Stimulated activated CD8-positive, alpha-beta memory T cell treated with anti-CD3 and anti-CD28 coated beads, Interleukin-7, amount 100 ng/mL, for 48 hours (primary cell): ENCODE measurements at regions not wholly inside any gene's neighbourhood (a gene's known extent, or its start where the extent isn't known, plus 50 kb on each side); places are given as distances from the start of the nearest gene placed in this dataset.

Experiments used
- DNase-seq, 2 donors: peaks; one replicate each; pipeline ENCODE4 v3.0.0-alpha.2; 2020; ENCODE audit warnings: low read depth in 1 of 2; ENCODE audit errors: extremely low read depth in 1 of 2

DNA sequence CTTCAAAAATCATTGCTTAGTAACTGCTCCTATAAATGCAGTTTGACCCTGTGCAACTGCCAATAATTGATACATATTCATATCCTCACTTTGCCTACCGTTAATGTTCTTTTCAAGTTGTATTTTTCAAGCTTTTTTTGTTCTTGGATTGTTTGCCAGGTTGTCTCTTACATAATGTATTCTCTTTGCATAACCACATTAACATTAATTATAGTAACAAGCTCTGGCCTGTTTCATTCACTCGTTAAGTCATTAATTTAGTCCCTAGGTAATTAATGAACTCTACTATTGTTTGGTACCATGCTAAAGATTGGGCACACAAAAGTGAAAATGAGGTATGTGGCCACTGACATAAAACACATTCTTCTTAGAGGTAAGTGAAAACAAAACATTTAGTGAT is 1338.8 kb downstream of the NSUN3 start:
- DNase-seq = no peak

DNA sequence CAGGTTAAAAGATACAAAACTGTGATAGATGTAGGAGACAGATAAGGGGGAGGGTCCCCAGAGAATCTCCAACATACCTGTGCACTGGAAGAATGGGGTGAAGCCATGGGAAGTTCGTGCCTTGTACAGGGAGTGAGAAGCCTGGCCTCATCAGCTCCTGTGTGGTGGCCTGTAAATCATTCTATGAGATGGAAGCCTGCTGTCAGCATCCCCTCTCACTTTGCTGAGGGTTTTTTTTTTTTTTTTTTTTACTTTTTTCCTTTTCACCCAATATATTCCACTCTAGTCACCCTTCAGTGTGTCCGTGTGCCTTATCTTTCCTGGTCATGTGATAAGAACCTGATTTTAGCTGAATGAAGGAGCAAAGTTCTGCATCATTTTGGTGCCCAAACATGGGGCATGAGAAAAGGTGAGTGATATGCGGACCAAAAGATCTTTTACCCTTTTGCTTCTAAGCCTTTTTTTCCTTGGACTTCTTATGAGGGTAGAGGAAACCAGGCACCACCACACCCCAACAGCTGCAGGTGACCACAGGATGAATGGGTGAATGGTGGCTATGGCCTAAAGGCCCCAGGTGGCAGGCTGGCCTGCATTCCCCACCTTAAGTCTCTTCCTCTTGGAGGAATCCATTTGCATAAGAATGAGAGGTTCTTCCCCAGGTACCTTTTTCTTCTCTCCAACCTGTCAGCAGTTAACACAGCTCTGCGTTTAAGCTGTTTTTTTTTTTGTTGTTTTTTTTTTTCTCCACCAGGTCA is 1345.0 kb downstream of the NSUN3 start:
- no peak for DNase-seq

DNA sequence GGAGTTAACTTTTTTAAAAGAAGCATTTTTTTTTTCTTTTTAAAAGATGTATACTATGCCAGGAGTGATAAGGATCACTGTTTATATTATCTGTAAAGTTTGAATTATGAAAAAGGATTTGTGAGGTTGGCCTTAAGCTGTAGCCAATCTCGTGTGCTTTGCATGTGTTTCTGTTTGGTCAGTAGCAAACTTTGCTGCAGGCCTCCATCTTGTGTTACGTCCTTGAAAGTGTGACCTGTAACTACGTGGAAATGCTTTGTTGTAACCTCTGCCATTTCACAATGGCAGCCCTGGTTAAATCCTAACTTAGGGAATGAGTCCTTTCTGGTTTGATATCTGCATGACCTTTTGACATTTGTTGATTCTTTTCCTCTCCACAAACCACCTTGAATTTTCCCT is 1345.6 kb downstream of the NSUN3 start:
- no peak for DNase-seq

- DNase-seq = no peak
These were observed 1355.4 kb downstream of the NSUN3 start for GRCh38 chr3:95418251-95418650.

DNA sequence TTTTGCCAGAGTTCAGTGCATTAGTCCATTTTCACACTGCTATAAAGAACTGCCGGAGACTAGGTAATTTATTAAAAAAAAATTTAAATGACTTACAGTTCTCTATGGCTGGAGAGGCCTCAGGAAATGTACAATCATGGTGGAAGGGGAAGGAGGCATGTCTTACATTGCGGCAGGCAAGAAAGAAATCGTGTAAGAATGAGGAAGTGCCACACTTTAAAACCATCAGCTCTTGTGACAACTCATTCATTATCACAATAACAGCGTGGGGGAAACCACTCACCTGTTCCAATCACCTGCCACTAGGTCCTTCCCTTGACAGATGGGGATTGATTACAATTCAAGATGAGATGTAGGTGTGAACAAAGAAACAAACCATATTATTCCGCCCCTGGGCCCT is 1361.4 kb downstream of the NSUN3 start:
- no peak for DNase-seq

GRCh38 chr3:95434491-95434890 is 1371.6 kb downstream of the NSUN3 start:
- DNase-seq = no peak

DNA sequence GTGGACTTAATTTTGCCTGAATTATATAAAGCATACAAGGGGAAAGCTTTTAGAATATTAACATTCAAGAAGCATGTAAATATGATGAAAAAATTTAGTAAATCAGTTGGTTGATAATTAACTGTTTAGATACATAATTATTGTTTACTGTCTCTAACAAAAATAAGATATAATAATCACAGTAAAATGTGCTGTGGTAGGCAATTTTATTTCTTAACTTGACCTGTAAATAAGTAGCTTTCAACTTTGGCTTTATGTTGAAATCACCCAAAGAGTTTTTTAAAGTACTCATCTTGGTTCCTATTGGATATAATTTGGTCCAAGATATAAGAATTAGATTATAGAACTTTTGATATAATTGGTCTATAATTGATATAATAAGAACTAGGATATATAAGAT is 1374.5 kb downstream of the NSUN3 start:
- no peak for DNase-seq

DNA sequence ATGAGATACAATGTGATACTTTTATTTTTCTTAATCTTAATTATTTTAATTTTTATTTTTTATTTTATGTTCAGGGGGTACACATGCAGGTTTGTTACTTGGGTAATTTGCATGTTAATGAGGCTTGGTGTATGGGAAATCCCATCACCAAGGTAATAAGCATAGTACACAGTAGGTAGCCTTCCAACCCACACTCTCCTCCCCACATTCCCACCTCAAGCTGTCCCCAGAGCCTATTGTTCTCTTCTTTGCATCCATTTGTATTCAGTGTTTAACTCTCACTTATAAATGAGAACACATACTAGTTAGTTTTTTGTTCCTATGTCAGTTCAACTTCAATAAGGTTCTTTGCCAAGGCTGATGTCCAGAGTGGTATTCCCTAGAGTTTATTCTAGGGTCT is 1375.4 kb downstream of the NSUN3 start:
- DNase-seq = no peak

DNA sequence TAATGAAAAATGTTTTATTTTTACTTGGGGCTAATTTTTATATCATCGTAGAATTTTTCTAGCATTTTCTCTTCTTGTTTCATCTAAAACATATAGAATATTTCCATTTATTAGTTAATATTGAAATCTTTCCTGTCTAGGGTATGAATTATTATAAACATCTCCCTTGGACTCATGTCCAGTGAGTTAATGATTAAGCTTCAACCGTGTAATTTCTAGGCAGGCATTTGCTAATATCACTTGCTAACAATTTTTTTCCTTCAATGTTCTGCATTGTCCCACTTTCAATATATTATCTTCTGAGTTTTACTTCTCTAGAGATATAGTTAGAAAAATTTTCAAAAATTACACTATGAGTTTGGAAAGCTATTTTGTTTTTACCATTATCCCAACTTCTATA is 1371.6 kb upstream of the EPHA6 start:
- DNase-seq = no peak

GRCh38 chr3:95449841-95450240 is 1364.6 kb upstream of the EPHA6 start:
- no peak for DNase-seq

DNA sequence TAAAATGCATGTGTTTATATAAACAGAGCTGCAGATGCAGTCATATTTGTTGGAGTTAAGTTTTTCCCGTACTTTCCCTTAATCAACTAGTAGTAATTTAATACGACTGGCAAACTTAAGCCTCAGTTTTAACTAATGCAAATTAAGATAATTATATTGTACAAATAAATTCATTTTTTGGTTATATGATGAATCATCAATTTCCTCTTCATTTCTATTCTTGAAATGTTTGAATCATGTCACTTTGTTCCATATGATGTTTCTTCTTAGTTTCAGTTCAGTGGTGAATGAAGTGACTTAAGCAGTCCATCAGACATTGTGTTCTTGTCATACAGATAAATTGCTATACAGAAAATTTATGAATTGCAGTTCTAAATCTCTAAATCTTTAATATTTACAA is 1361.2 kb upstream of the EPHA6 start:
- no peak for DNase-seq

DNA sequence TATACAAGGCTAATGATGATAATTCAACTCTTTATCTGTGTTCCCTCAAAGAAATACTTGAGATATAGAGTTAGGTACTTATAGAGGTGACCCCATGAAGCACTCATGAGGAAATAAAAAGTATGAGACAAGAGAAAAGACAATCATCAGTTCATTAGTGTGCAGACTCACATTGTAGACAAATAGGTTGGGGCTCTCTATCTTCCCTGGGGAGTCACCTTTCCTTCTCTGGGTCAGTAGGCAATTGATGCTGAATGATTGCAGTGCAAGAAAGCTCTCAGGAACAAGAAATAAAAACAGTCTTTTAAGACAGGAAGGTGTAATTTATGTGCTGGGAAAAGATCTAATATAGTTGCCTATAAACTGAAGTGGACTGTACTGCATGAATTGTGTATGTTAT is 1357.6 kb upstream of the EPHA6 start:
- DNase-seq = no peak

- no peak for DNase-seq
These were observed 1354.7 kb upstream of the EPHA6 start for GRCh38 chr3:95459706-95460105.

DNA sequence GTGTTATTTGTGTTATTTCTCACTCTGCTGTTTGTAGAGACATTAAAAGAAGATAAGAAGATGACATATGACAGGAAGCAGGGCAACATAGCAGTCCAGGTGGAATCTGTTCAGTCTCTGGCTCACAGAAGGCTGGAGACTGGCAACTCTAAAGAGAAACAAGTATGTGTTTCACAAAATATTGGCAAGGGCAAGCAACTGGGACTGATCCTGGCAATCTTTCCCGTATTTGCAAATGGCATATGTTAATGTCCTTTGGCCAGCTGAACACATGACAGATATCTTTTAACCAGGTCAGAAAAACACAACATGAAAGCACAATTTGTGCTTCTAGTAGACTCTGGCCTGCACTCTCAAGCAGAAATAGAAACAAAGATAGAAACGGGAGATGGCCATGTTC is 1354.1 kb upstream of the EPHA6 start:
- no peak for DNase-seq

DNA sequence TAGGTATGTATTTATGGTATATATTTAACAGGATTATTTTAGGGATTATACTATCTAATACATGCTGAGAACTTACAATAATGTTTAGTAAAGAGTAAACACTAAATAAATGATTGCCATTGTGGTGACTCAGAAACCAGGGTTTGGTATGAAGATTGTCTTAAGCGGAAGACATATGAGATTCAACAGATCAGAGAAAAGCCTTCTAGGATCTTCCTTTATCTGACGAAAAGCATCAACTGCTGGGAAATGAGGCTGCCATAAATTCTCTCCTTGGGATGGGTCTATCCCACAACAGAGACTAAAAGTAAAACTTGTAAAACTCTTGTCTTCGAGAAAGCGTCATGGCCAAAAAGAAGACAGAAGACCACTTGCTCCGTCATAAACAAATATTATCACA is 1352.2 kb upstream of the EPHA6 start:
- no peak for DNase-seq

GRCh38 chr3:95464346-95464745 is 1350.0 kb upstream of the EPHA6 start:
- DNase-seq = no peak

DNA sequence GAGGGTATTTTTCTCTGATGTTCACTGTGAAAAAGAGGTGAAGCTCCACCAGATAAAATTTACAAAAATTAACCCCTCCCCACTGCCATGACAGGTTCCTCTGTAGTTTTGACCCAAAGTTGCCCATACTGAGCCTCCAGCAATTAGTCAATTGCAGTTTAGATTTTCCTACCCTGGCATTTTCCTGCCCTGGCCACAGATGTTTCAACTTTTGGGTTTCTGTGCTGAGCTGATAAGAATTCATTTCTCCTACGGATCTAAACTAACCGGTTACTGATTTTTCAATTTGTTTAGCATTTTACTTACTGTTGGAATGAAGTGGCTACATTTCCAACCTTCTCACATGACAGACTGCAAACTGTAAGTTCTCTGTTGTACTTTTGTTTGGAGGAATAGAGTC is 1346.1 kb upstream of the EPHA6 start:
- no peak for DNase-seq

GRCh38 chr3:95474338-95474737 is 1340.1 kb upstream of the EPHA6 start:
- no peak for DNase-seq

GRCh38 chr3:95476534-95476933 is 1337.9 kb upstream of the EPHA6 start:
- no peak for DNase-seq

GRCh38 chr3:95506174-95506573 is 1308.2 kb upstream of the EPHA6 start:
- no peak for DNase-seq

- no peak for DNase-seq
These were observed 1306.3 kb upstream of the EPHA6 start for GRCh38 chr3:95508124-95508523.

DNA sequence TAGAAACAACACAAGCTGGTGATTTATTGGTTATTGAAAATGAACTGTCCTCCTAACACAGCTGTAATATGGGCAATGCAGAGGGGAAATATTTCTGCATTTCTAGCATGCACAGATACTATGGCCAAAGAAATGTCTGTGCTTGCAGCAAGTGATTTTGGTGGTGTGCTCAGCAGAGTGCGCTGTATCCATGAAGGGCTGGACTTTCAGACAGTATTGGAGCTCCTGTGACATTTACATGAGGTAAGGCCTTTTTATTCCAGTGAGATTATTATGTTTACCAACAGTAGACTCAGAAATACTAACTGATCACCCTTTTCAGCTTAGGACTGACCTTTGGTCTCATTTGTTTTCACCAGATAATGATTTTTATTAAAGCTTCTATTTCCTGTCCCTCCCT is 1302.6 kb upstream of the EPHA6 start:
- no peak for DNase-seq

GRCh38 chr3:95514260-95514659 is 1300.1 kb upstream of the EPHA6 start:
- DNase-seq = no peak
